ENCODE measurements at regions not wholly inside any gene's neighbourhood (a gene's known extent, or its start where the extent isn't known, plus 50 kb on each side); places are given as distances from the start of the nearest gene placed in this dataset.

GRCh38 chr3:187567021-187567420, 103.2 kb downstream of the SST start:
- no peak overlapping the region for H3K27ac ChIP-seq (replicated peaks)
- no peak for TF ChIP-seq CTCF (IDR thresholded peaks at IDR 0.05; ENCODE audit: borderline replicate concordance)
- no peaks in the 10 kb centered on the region for H3K9me3 ChIP-seq (replicated peaks)
- no peaks in the 10 kb centered on the region for H3K27me3 ChIP-seq (ENCODE audit: low read depth)
- H3K36me3 ChIP-seq, result no peaks in the 10 kb centered on the region
- intact Hi-C loops (cut with micrococcal nuclease), result no loop called here
- no peak for DNase-seq
- H3K4me1 ChIP-seq, result peaks cover 22% of the 10 kb centered on the region
- no peak overlapping the region for H3K4me3 ChIP-seq

- H3K4me1 ChIP-seq, result peaks cover 22% of the 10 kb centered on the region
- H3K4me3 ChIP-seq, result no peak overlapping the region
- H3K9me3 ChIP-seq (replicated peaks), result no peaks in the 10 kb centered on the region
- H3K36me3 ChIP-seq, result no peaks in the 10 kb centered on the region
- no peak for TF ChIP-seq CTCF (IDR thresholded peaks at IDR 0.05; ENCODE audit: borderline replicate concordance)
- H3K27ac ChIP-seq (replicated peaks), result no peak overlapping the region
- H3K27me3 ChIP-seq (ENCODE audit: low read depth), result no peaks in the 10 kb centered on the region
- no peak for DNase-seq
- intact Hi-C loops (cut with micrococcal nuclease), result no loop called here
Observed at GRCh38 chr3:187565701-187566100, 104.5 kb downstream of the SST start.

GRCh38 chr3:187558990-187559389, 111.2 kb downstream of the SST start:
- no peak overlapping the region for H3K4me3 ChIP-seq
- no peak for DNase-seq
- H3K9me3 ChIP-seq (replicated peaks), result no peaks in the 10 kb centered on the region
- no peaks in the 10 kb centered on the region for H3K4me1 ChIP-seq
- no peak for TF ChIP-seq CTCF (IDR thresholded peaks at IDR 0.05; ENCODE audit: borderline replicate concordance)
- H3K27ac ChIP-seq (replicated peaks), result no peak overlapping the region
- no peaks in the 10 kb centered on the region for H3K27me3 ChIP-seq (ENCODE audit: low read depth)
- intact Hi-C loops (cut with micrococcal nuclease), result no loop called here
- no peaks in the 10 kb centered on the region for H3K36me3 ChIP-seq

- peaks cover 8% of the 10 kb centered on the region for H3K27me3 ChIP-seq (ENCODE audit: low read depth)
- no peaks in the 10 kb centered on the region for H3K36me3 ChIP-seq
- DNase-seq, result no peak
- H3K4me3 ChIP-seq, result no peak overlapping the region
- intact Hi-C loops (cut with micrococcal nuclease), result no loop called here
- no peak overlapping the region for H3K27ac ChIP-seq (replicated peaks)
- H3K4me1 ChIP-seq, result no peaks in the 10 kb centered on the region
- no peak for TF ChIP-seq CTCF (IDR thresholded peaks at IDR 0.05; ENCODE audit: borderline replicate concordance)
- no peaks in the 10 kb centered on the region for H3K9me3 ChIP-seq (replicated peaks)
Observed at GRCh38 chr3:187551416-187551815, 118.8 kb downstream of the SST start.

DNA sequence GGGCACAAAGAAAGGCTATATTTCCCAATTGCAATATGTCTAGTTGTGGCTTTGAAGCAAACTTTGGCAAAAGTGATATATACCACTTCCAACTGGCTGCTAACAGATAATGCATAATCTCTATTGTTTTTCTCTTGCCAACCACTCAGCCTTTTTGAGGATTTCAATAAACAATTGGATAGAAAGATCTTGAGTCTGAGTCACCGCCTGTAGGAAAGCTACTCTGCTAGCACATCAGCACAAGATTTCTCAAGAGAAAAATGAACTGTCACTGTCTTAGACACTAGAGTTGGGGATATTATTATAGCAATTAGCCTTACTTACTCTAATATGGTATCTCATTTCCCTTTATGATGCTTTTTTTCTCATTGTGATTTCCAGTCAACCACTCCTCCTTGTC, 119.7 kb downstream of the SST start:
- H3K27ac ChIP-seq (replicated peaks), result no peak overlapping the region
- no peaks in the 10 kb centered on the region for H3K9me3 ChIP-seq (replicated peaks)
- no peak for TF ChIP-seq CTCF (IDR thresholded peaks at IDR 0.05; ENCODE audit: borderline replicate concordance)
- peaks cover 18% of the 10 kb centered on the region for H3K27me3 ChIP-seq (ENCODE audit: low read depth)
- H3K4me3 ChIP-seq, result no peak overlapping the region
- H3K4me1 ChIP-seq, result no peaks in the 10 kb centered on the region
- intact Hi-C loops (cut with micrococcal nuclease), result no loop called here
- no peaks in the 10 kb centered on the region for H3K36me3 ChIP-seq
- DNase-seq, result no peak

- H3K27me3 ChIP-seq (ENCODE audit: low read depth), result peaks cover 21% of the 10 kb centered on the region
- TF ChIP-seq CTCF (IDR thresholded peaks at IDR 0.05; ENCODE audit: borderline replicate concordance), result no peak
- no peaks in the 10 kb centered on the region for H3K4me1 ChIP-seq
- no peak overlapping the region for H3K27ac ChIP-seq (replicated peaks)
- H3K4me3 ChIP-seq, result no peak overlapping the region
- peaks cover 4% of the 10 kb centered on the region for H3K9me3 ChIP-seq (replicated peaks)
- no peak for DNase-seq
- intact Hi-C loops (cut with micrococcal nuclease), result no loop called here
- H3K36me3 ChIP-seq, result no peaks in the 10 kb centered on the region
Observed at GRCh38 chr3:187545366-187545765, 124.8 kb downstream of the SST start.

All from left ventricle myocardium inferior (tissue), 1 donor.